NT2/D1 (cell line): ENCODE measurements at regions not wholly inside any gene's neighbourhood (a gene's known extent, or its start where the extent isn't known, plus 50 kb on each side); places are given as distances from the start of the nearest gene placed in this dataset.

Experiments used
- SUZ12 ChIP-seq: IDR thresholded peaks from 2 replicates; pipeline ENCODE4 v1.6.1; 2011; ENCODE audit not compliant: insufficient read length, insufficient read depth; ENCODE audit errors: extremely low read depth
- YY1 ChIP-seq: IDR thresholded peaks from 2 replicates; pipeline ENCODE4 v1.6.1; 2011; ENCODE audit not compliant: insufficient read length, insufficient read depth

- TF ChIP-seq YY1 (no peak), SUZ12 (no peak)
These were observed 427.4 kb downstream of the SH2D4B start for GRCh38 chr10:80964955-80965614.
